GM21515 (cell line): ENCODE measurements at regions not wholly inside any gene's neighbourhood (a gene's known extent, or its start where the extent isn't known, plus 50 kb on each side); places are given as distances from the start of the nearest gene placed in this dataset.
A peak's percentile ranks its signal among the peaks of the same experiment; 100 is the strongest.

Source experiments
- ATAC-seq: cut with Tn5 transposase; IDR thresholded peaks from one replicate; pipeline ENCODE4 v1.9.1; 2021; ENCODE audit not compliant: unreplicated experiment

DNA sequence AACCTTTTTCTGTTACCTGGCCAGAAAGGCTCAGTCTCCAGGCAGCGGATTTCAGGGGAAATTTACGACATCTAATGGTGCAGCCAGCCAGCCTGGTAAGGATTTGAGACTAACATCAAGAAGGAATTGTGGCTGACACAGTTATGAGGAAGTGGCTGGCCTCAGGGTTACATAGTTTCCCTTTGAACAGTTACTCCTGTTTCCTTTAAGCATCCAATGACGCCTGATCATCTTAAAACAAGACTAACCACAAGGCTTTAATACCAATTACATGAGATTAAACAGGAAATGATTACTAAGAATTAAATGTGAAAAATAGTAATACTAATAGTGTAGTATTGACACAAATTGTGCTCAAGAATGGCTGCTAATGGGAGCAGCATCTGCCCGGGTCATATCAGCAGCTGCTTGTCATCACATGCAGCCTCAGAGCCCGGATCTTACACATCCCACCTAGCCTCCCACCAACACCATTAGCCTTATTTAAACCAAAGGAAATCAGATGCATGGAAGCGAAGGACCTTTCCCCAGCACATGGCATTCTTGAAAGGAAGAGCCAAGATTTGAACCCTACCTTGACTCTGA is 431.8 kb downstream of the PMP22 start:
- no peak for ATAC-seq

DNA sequence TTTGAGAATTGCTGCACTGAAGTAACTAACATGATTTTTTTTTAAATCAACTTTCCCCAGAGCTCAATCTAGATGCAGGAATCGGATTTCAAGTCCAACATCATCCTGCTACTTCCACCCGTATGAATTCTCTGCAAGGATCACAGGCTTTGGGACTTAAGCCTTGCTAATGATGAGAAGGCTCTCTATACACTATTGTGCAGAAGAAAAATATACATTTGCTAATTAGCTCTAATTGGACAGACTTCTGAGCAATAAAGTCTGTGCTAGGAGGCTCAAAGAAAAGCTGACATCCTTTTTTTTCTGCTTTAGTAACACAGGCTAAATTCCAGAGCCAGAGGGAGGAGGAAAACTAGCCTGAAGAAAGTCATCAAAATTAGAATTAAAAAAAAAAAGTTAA is 433.6 kb downstream of the PMP22 start:
- ATAC-seq = no peak

- ATAC-seq = no peak
These were observed 437.7 kb downstream of the PMP22 start for GRCh38 chr17:14827396-14827919.

GRCh38 chr17:14826358-14826757 is 438.8 kb downstream of the PMP22 start:
- no peak for ATAC-seq

DNA sequence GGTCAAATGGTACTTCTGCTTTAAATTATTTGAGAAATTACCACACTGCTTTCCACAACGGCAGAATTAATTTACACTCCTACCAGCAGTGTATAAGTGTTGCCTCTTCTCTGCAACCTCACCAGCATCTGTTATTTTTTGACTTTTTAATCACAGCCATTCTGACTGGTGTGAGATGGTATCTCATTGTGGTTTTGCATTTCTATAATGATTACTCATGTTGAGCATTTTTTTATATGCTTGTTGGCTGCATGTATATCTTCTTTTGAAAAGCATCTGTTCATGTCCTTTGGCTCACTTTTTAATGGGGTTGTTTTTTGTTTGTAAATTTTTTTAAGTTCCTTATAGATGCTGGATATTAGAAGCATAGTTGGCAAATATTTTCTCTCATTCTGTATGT is 446.7 kb downstream of the PMP22 start:
- ATAC-seq = no peak

DNA sequence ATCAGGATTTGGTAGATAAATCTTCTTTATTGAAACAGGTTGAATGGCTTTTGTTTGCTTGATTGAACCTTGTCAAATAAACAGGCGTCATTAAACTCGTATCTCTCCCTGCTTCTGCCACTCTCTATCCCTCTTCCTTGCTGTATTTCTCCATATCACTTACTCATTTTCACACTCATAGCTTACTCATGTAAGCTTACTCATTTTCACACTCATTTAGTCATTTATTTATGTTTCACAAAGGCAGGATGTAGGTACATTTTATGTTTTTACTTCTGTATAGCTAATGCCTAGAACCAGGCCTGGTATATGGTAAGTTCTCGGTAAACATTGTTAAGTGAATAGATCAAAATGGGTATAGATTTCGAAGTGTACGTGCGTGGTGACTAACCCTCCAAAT is 450.0 kb downstream of the PMP22 start:
- ATAC-seq = no peak

DNA sequence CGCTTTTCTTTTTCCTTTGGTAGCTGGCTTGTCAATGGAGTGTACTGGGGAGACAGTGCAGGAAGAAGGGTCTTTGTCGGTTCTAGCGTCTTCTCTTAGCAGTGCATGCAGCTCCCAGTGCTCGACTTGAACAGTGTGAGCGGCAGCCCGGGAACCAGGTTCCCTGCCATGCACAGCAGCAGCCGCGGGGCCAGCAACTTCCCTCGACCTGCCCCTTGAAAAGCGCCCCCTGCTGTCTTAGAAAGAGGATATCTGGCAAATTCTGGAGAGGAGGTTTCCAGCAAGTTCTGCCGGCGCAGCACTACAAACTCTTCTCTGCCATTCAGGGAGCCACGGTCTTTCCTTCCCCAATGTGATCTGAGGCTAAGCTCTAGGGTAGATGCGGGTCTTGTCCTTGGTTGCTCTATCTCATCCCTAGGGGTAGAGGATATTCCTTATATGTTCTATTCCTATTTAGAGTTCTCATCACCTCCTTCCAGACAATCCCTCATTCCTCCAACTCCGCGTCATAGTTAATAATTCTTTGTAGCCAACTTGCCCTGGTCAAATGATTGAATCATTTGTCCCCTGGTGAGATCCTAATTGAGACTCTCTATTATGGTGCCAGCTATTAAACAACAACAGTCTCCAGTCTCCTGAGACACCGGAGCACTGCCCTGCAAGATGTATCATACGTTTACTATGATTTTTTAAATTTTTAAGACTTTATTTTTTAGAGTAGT is 451.3 kb downstream of the PMP22 start:
- ATAC-seq = no peak

- ATAC-seq = no peak
These were observed 456.7 kb downstream of the PMP22 start for GRCh38 chr17:14808425-14808824.

- no peak for ATAC-seq
These were observed 459.8 kb downstream of the PMP22 start for GRCh38 chr17:14805348-14805747.

- ATAC-seq = no peak
These were observed 461.3 kb downstream of the PMP22 start for GRCh38 chr17:14803826-14804225.

- no peak for ATAC-seq
These were observed 467.3 kb downstream of the PMP22 start for GRCh38 chr17:14797801-14798200.

GRCh38 chr17:14797021-14797420 is 468.1 kb downstream of the PMP22 start:
- no peak for ATAC-seq

DNA sequence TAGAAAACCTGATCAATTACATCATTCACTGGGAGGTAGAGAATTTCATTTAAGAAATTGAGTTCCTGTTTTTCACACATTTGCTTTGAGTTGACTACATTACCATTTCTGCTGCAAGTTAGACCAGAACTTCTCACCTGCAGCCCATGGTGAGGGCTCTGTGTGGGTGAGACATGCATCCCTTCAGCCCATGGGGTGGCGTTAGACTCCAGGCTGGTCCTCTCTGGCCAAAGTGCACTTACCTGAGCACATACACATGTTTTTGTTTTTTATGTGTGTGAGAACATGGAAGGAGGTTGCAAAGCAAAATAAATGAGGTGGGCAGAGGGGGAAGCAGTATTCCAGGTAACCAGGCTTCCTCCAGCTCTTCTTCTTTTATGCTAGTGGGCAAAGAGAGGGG is 470.2 kb downstream of the PMP22 start:
- ATAC-seq = no peak

DNA sequence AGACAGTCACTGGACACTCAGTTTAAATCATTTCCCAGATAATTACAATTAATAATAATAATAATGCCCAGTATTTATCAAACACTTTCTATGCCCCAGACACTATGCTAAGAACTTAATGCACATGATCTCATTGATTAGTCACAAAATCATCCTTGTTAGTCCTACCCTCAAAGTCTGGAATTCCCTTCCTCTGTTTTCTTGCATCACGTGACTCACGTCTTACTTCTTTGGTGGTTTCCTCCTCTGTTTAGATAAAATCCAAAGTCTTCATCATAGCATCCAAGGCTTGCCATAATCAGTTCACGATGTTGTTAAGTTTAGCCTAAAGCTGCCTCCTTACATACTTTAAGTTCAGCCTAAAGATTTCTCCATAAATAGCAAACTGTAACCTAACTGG is 471.9 kb downstream of the PMP22 start:
- ATAC-seq = no peak

- ATAC-seq = no peak
These were observed 472.4 kb downstream of the PMP22 start for GRCh38 chr17:14792746-14793145.

GRCh38 chr17:14791221-14791620 is 473.9 kb downstream of the PMP22 start:
- ATAC-seq = no peak

GRCh38 chr17:14790521-14790920 is 474.6 kb downstream of the PMP22 start:
- no peak for ATAC-seq

DNA sequence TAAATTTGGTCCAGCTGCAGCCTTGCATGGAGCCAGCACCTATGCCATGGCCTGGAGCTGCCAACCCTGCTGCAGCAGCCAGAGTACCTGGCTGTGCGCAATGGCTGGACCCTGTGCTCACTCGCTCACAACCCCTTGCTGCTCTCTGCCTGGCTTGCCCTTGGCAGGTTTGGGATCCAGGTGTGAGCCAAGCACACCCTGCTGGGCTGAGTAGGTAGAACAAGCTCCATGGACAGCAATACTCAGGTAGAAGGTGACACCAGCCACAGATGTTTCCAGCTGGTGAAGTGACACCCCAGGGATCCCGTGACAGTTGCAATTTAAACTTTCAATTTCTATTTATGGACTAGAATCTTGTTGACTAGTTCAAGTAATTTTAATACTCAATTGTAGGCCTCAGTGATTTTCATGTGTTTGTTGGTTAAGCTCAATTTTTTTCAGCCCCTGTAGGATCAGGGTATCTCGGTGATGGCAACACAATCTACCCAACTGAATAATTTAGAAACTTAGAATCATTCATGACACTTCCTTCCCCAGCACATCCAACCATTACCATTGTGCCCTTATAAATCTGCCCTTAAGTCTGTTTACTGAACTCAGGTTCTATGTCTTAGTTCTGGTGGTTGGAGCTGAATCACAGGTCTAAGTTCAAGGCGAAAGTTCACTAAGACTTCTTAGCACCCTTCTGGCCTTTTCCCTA is 480.0 kb downstream of the PMP22 start:
- peak; percentile 77 for ATAC-seq

DNA sequence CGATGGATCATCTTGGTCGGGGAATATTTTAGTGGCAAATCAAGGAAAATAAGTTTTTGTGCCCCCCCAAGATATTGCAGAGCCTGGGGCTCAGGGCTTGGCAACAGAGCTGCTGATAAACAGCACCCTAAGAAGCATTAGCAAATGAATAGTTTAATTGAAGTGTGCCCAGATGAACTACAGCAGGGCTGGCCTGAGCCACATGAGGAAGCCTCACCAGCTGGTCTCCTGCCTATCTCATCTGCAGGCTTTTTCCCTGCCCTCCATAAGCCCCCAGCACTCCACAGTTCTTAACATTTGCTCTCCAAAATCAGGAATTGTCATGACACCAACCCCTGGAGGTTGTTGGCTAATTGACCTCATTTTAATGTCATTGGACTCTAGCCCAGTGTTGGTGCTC is 480.2 kb downstream of the HS3ST3B1 start:
- no peak for ATAC-seq

GRCh38 chr17:14780097-14780651 is 479.3 kb downstream of the HS3ST3B1 start:
- ATAC-seq = no peak

GRCh38 chr17:14779241-14779640 is 478.4 kb downstream of the HS3ST3B1 start:
- no peak for ATAC-seq

GRCh38 chr17:14777291-14777690 is 476.4 kb downstream of the HS3ST3B1 start:
- ATAC-seq = no peak
